Karpas-422 (cell line): ENCODE measurements at regions not wholly inside any gene's neighbourhood (a gene's known extent, or its start where the extent isn't known, plus 50 kb on each side); places are given as distances from the start of the nearest gene placed in this dataset.
"Not testable (repeated sequence)": the region's sequence is repeated elsewhere in the genome, so short reads cannot be mapped to it uniquely, and the experiment has no call there.

Experiments
- DNase-seq: peaks from one replicate; pipeline ENCODE4 v3.0.0-alpha.2; 2015
- H2AFZ ChIP-seq: fragments of 200-600 bp; sonication (generic); 2 replicates; pipeline ENCODE4 v1.6.1; 2014; ENCODE audit warnings: antibody characterized with exemption, low read length, mixed read lengths
- H3K27ac ChIP-seq: fragments of 200-600 bp; sonication (generic); 2 replicates; pipeline ENCODE4 v1.5.1; 2014; ENCODE audit warnings: mild to moderate bottlenecking, low read length, moderate library complexity
- H3K27me3 ChIP-seq: fragments of 200-600 bp; sonication (generic); 2 replicates; pipeline ENCODE4 v1.6.1; 2014; ENCODE audit warnings: low read length, mixed read lengths
- H3K36me3 ChIP-seq: fragments of 200-600 bp; sonication (generic); 2 replicates; pipeline ENCODE4 v1.6.1; 2014; ENCODE audit warnings: low read length, mixed read lengths; ENCODE audit not compliant: insufficient read depth
- H3K4me1 ChIP-seq: fragments of 200-600 bp; sonication (generic); 2 replicates; pipeline ENCODE4 v1.6.1; 2014; ENCODE audit warnings: mild to moderate bottlenecking, low read length, mixed read lengths
- H3K4me2 ChIP-seq: fragments of 200-600 bp; sonication (generic); 2 replicates; pipeline ENCODE4 v1.6.1; 2014; ENCODE audit warnings: low read length, low read depth, mild to moderate bottlenecking; ENCODE audit not compliant: poor library complexity, severe bottlenecking
- H3K4me3 ChIP-seq: fragments of 200-600 bp; sonication (generic); 2 replicates; pipeline ENCODE4 v1.5.1; 2014; ENCODE audit warnings: mild to moderate bottlenecking, antibody characterized with exemption, low read length, mixed read lengths
- H3K79me2 ChIP-seq: fragments of 200-600 bp; sonication (generic); 2 replicates; pipeline ENCODE4 v1.6.1; 2014; ENCODE audit warnings: mild to moderate bottlenecking, low read length, mixed read lengths
- H3K9ac ChIP-seq: fragments of 200-600 bp; sonication (generic); 2 replicates; pipeline ENCODE4 v1.6.0; 2014; ENCODE audit warnings: low read length
- H3K9me2 ChIP-seq: fragments of 200-600 bp; sonication (generic), shearing (Covaris generic); replicated peaks from 2 replicates; pipeline ENCODE4 v1.6.0; 2014; ENCODE audit warnings: mild to moderate bottlenecking, low read length, moderate library complexity; ENCODE audit not compliant: insufficient read depth
- H3K9me3 ChIP-seq: fragments of 300-700, 200-600 bp; sonication (generic); 2 replicates; pipeline ENCODE4 v1.6.1; 2014; ENCODE audit warnings: low read length, mixed read lengths
- H4K20me1 ChIP-seq: fragments of 200-600 bp; sonication (generic); 2 replicates; pipeline ENCODE4 v1.6.1; 2014; ENCODE audit warnings: mild to moderate bottlenecking, antibody characterized with exemption, low read length, low read depth; ENCODE audit not compliant: insufficient read depth

DNA sequence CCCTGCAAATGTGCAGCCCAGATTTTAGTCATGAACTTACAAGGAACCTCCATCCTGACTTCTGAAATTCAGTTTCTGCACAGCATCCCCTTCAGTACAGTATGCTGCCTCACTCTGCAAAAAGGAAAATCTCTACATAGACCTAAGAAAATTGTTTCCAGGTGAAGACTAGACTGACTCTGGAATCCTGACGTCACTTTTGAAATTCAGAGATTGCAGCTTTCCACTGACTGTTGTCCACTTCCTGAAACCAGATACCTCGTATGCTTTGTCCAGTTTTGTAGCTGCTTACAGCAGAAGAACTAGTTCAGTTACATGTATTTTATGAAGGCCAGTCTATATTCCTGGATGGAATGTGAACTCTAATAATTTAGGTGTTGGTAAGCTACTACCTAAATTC is 629.3 kb upstream of the ST8SIA4 start:
- H3K9ac ChIP-seq, result no peak overlapping the region
- no peaks in the 10 kb centered on the region for H3K27me3 ChIP-seq
- no peak overlapping the region for H3K4me2 ChIP-seq
- no peaks in the 10 kb centered on the region for H3K79me2 ChIP-seq
- no peaks in the 10 kb centered on the region for H3K9me2 ChIP-seq
- no peak overlapping the region for H2AFZ ChIP-seq
- DNase-seq, result no peak
- H3K27ac ChIP-seq, result no peak overlapping the region
- H3K9me3 ChIP-seq, result no peaks in the 10 kb centered on the region
- no peak overlapping the region for H3K4me3 ChIP-seq
- H4K20me1 ChIP-seq, result no peaks in the 10 kb centered on the region
- no peaks in the 10 kb centered on the region for H3K36me3 ChIP-seq
- H3K4me1 ChIP-seq, result no peaks in the 10 kb centered on the region

DNA sequence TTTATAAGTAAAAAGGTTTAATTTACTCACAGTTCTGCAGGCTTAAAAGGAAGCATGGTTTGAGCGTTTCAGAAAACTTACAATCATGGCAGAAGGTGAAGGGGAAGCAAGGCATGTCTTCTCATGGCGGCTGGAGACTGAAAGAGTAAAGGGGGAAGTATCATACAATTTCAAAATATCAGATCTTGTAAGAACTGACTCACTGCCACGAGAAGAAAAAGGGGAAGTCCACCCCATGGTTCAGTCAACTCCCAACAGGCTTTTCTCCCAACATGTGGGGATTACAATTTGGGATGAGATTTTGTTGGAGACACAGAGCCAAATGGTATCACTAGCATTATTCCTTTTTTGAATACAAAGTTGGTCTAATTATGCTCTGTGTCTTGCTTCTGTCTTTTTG is 627.9 kb upstream of the ST8SIA4 start:
- H3K79me2 ChIP-seq, result no peaks in the 10 kb centered on the region
- no peaks in the 10 kb centered on the region for H3K27me3 ChIP-seq
- no peak overlapping the region for H3K4me2 ChIP-seq
- no peaks in the 10 kb centered on the region for H3K4me1 ChIP-seq
- H3K9me3 ChIP-seq, result no peaks in the 10 kb centered on the region
- H3K9ac ChIP-seq, result no peak overlapping the region
- H4K20me1 ChIP-seq, result no peaks in the 10 kb centered on the region
- no peaks in the 10 kb centered on the region for H3K9me2 ChIP-seq
- H2AFZ ChIP-seq, result no peak overlapping the region
- H3K36me3 ChIP-seq, result no peaks in the 10 kb centered on the region
- no peak overlapping the region for H3K27ac ChIP-seq
- H3K4me3 ChIP-seq, result no peak overlapping the region
- no peak for DNase-seq

- not testable (repeated sequence) for H3K27ac ChIP-seq, H4K20me1 ChIP-seq, H3K4me3 ChIP-seq, H3K36me3 ChIP-seq, H3K4me2 ChIP-seq, H3K27me3 ChIP-seq, H3K9me3 ChIP-seq, H3K79me2 ChIP-seq, H3K9me2 ChIP-seq, H3K4me1 ChIP-seq, H3K9ac ChIP-seq, DNase-seq, H2AFZ ChIP-seq
Measured at GRCh38 chr5:101529094-101529493, 626.0 kb upstream of the ST8SIA4 start.

DNA sequence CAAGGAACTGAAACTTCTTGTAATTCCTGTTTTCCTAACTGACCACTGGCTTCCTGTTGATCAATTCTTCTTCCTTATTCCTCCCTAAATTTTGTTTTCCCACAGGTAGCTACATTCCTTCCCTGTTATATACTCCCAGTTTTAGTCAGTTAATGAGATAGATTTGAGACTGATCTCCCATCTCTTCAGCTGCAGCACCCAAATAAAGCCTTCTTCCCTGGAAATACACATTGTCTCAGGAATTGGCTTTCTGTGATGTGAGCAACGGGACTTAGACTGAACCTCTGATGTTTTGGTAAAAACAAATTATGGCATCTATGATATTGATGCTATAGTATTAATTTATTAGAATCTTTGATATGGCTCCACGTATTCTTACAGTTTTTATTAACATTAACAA is 617.3 kb upstream of the ST8SIA4 start:
- Histone ChIP-seq H3K27ac (no peak overlapping the region), H3K4me1 (no peaks in the 10 kb centered on the region), H3K9ac (no peak overlapping the region), H3K9me3 (0 out of 2 replicates have a peak, but pooled peaks cover 3% of the 10 kb centered on the region), H4K20me1 (no peaks in the 10 kb centered on the region), H3K79me2 (no peaks in the 10 kb centered on the region), H3K4me3 (no peak overlapping the region), H3K9me2 (no peaks in the 10 kb centered on the region), H3K36me3 (no peaks in the 10 kb centered on the region), H2AFZ (no peak overlapping the region), H3K27me3 (no peaks in the 10 kb centered on the region), H3K4me2 (no peak overlapping the region)
- no peak for DNase-seq

- no peaks in the 10 kb centered on the region for H3K27me3 ChIP-seq
- H3K9me3 ChIP-seq, result 0 out of 2 replicates have a peak, but pooled peaks cover 3% of the 10 kb centered on the region
- H3K9me2 ChIP-seq, result no peaks in the 10 kb centered on the region
- no peak overlapping the region for H2AFZ ChIP-seq
- no peaks in the 10 kb centered on the region for H3K4me1 ChIP-seq
- H3K4me3 ChIP-seq, result no peak overlapping the region
- no peaks in the 10 kb centered on the region for H3K79me2 ChIP-seq
- no peak overlapping the region for H3K4me2 ChIP-seq
- no peak for DNase-seq
- no peaks in the 10 kb centered on the region for H4K20me1 ChIP-seq
- no peak overlapping the region for H3K9ac ChIP-seq
- H3K36me3 ChIP-seq, result no peaks in the 10 kb centered on the region
- no peak overlapping the region for H3K27ac ChIP-seq
Measured at GRCh38 chr5:101517795-101518194, 614.7 kb upstream of the ST8SIA4 start.

DNA sequence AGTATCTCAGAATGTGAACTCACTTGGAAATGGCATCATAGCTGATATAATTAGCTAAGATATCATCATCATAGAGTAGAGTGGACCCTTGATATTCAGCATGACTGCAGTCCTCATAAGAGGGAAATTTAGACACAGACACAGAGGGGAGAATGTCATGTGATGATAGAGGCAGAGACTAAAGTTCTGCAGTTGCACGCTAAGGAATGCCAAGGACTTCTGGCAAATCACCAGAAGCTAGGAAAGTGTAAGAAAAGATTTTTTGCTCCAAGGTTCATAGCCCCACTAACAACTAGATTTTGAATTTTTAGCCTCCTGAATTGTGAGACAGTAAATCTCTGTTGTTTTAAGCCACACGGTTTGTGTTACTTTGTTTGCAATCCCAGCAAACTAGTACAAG is 612.6 kb upstream of the ST8SIA4 start:
- no peaks in the 10 kb centered on the region for H3K79me2 ChIP-seq
- no peak overlapping the region for H3K27ac ChIP-seq
- H3K9me2 ChIP-seq, result no peaks in the 10 kb centered on the region
- no peak overlapping the region for H2AFZ ChIP-seq
- no peak overlapping the region for H3K4me3 ChIP-seq
- no peaks in the 10 kb centered on the region for H3K36me3 ChIP-seq
- no peaks in the 10 kb centered on the region for H3K27me3 ChIP-seq
- no peak for DNase-seq
- H3K4me1 ChIP-seq, result no peaks in the 10 kb centered on the region
- 0 out of 2 replicates have a peak, but pooled peaks cover 3% of the 10 kb centered on the region for H3K9me3 ChIP-seq
- no peak overlapping the region for H3K9ac ChIP-seq
- no peaks in the 10 kb centered on the region for H4K20me1 ChIP-seq
- H3K4me2 ChIP-seq, result no peak overlapping the region

- no peak for DNase-seq
- Histone ChIP-seq H3K9me2 (no peaks in the 10 kb centered on the region), H4K20me1 (no peaks in the 10 kb centered on the region), H3K27ac (no peak overlapping the region), H3K9ac (no peak overlapping the region), H3K4me3 (no peak overlapping the region), H3K9me3 (no peaks in the 10 kb centered on the region), H3K4me1 (no peaks in the 10 kb centered on the region), H3K36me3 (no peaks in the 10 kb centered on the region), H3K79me2 (no peaks in the 10 kb centered on the region), H2AFZ (no peak overlapping the region), H3K27me3 (no peaks in the 10 kb centered on the region), H3K4me2 (no peak overlapping the region)
Measured at GRCh38 chr5:101505891-101506570, 602.9 kb upstream of the ST8SIA4 start.

DNA sequence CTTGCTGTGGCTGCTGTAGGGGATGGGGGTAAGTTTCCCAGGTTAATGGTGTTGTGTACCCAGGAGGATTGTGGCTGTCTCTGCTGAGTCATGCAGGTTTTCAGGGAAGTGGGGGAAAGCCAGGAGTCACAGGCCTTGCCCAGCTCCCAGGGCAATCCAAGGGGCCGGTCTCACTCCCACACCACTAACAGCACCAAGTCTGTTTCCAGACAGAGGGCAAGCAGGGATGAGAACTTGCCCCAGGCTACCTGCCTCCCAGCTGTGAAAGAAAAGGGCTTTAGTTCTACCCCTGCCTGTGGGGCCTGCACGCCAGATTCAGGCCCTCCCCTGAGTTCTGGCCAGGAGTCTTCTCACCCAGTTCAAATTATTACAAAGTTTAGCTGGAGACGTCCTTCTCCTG is 579.8 kb upstream of the ST8SIA4 start:
- H3K9ac ChIP-seq, result no peak overlapping the region
- no peaks in the 10 kb centered on the region for H3K36me3 ChIP-seq
- no peaks in the 10 kb centered on the region for H3K4me1 ChIP-seq
- no peak overlapping the region for H3K4me3 ChIP-seq
- H3K4me2 ChIP-seq, result no peak overlapping the region
- no peaks in the 10 kb centered on the region for H4K20me1 ChIP-seq
- no peak for DNase-seq
- H3K27me3 ChIP-seq, result 0 out of 2 replicates have a peak, but pooled peaks cover 2% of the 10 kb centered on the region
- H3K9me2 ChIP-seq, result no peaks in the 10 kb centered on the region
- H3K79me2 ChIP-seq, result no peaks in the 10 kb centered on the region
- H2AFZ ChIP-seq, result no peak overlapping the region
- H3K9me3 ChIP-seq, result no peaks in the 10 kb centered on the region
- no peak overlapping the region for H3K27ac ChIP-seq
